ENCODE measurements at regions not wholly inside any gene's neighbourhood (a gene's known extent, or its start where the extent isn't known, plus 50 kb on each side); places are given as distances from the start of the nearest gene placed in this dataset.

DNA sequence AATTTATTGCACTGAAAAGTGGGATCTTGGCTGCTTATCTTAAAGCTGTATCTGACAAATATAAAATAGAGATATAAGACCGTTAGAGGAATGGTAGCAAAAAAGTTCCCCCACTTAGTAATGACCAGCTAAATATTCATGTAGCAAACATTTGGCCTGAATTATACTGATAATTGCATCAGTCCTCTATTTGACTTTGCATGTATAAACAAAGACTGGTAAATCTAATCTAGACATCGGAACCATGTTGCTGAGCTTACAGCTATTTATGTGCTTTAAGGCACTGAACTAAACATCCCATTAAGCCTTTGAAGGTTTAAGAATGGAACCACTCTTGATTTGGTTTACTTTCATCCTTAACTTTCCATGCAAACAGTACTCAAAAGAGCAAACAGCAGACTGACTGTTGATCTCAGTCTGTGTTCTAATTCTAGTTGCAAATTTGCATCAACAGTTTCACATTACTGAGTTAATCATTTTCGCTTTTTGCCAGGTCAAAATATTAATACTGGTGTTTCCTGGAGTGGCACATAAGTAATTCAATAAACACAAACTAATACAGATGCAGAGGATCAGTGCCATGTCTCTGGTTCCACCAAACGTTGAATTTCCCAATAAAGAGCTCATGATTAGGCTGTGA is 203.5 kb upstream of the HTR2A start:
- Histone ChIP-seq H3K27me3 (ENCODE audit: control insufficient read depth in 5 of 5, insufficient read depth in 4 of 5, low read length in 5 of 5) (no peaks in the 10 kb centered on the region), H3K9ac (ENCODE audit: low read length in 5 of 5) (no peak overlapping the region)

DNA sequence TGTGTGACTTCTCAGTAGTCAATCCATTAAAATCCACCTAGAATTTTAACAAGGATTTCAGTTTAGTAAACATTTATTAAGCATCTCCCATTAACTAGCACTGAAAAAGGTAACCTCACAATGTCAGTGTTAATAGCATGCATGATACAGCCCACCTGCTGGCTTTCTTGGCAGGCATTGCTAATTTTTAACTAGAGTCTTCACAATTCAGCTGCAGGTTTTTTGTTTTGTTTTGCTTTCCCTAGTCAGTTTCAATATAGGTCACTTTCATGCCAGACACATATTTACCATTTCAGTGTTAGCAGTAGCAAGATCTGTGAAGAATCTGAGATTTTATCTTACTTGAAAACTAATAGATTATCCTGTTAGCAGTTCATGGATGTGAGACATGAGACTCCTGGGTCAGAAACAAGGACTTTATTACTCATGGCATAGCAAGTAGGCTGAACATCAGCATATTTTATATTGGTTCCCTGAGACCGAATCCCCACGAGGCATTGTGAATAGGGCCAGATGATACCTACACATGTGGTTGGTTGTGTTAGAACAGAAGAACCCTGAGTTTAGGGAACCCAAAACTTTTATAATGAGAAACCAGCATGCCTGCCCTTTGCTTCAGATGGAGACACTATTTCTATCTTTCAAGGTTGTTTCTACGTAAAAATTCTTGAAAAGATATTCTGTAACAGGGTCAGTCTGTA is 198.0 kb upstream of the HTR2A start:
- no peak overlapping the region for H3K4me3 ChIP-seq (ENCODE audit: low read depth in 1 of 5, low read length in 5 of 5)
- H3K36me3 ChIP-seq (ENCODE audit: control insufficient read depth in 5 of 5, insufficient read depth in 5 of 5, low read length in 5 of 5), result no peaks in the 10 kb centered on the region
- H3K27ac ChIP-seq (ENCODE audit: low read depth, low read length), result no peak overlapping the region
- no peaks in the 10 kb centered on the region for H3K4me1 ChIP-seq (ENCODE audit: control insufficient read depth in 5 of 5, insufficient read depth in 5 of 5, low read length in 5 of 5)
- H3K9ac ChIP-seq (ENCODE audit: low read length in 5 of 5), result no peak overlapping the region
- H3K9me3 ChIP-seq (ENCODE audit: control insufficient read depth in 5 of 5, low read length in 5 of 5), result no peaks in the 10 kb centered on the region
- no peaks in the 10 kb centered on the region for H3K27me3 ChIP-seq (ENCODE audit: control insufficient read depth in 5 of 5, insufficient read depth in 4 of 5, low read length in 5 of 5)

More for the DNA sequence above, 203.5 kb upstream of the HTR2A start:
- Histone ChIP-seq H3K36me3 (ENCODE audit: control insufficient read depth in 5 of 5, insufficient read depth in 5 of 5, low read length in 5 of 5) (no peaks in the 10 kb centered on the region), H3K27ac (ENCODE audit: low read depth, low read length) (no peak overlapping the region), H3K9me3 (ENCODE audit: control insufficient read depth in 5 of 5, low read length in 5 of 5) (no peaks in the 10 kb centered on the region), H3K4me1 (ENCODE audit: control insufficient read depth in 5 of 5, insufficient read depth in 5 of 5, low read length in 5 of 5) (no peaks in the 10 kb centered on the region), H3K4me3 (ENCODE audit: low read depth in 1 of 5, low read length in 5 of 5) (no peak overlapping the region)

DNA sequence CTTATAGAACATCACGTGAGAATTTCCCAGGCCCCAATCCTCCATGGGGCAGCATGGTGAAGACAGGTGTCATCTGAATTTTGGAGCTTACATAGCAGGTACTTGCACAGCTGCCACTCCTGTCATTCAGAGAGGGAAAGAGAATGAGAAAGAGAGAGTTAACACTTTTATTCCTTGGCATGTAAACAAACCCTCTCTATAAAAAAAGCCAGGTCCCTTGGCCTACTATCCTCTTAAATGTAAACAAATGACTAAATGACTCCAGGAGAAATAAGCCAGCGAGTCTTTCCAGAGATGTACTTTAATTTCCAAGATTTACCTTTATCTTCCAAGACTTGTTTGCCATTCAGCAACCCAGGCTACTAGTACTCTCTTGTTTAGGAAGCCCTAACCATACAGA is 195.3 kb upstream of the HTR2A start:
- no peak overlapping the region for H3K9ac ChIP-seq (ENCODE audit: low read length in 5 of 5)
- no peaks in the 10 kb centered on the region for H3K4me1 ChIP-seq (ENCODE audit: control insufficient read depth in 5 of 5, insufficient read depth in 5 of 5, low read length in 5 of 5)
- H3K27ac ChIP-seq (ENCODE audit: low read depth, low read length), result no peak overlapping the region
- no peaks in the 10 kb centered on the region for H3K36me3 ChIP-seq (ENCODE audit: control insufficient read depth in 5 of 5, insufficient read depth in 5 of 5, low read length in 5 of 5)
- no peaks in the 10 kb centered on the region for H3K9me3 ChIP-seq (ENCODE audit: control insufficient read depth in 5 of 5, low read length in 5 of 5)
- H3K4me3 ChIP-seq (ENCODE audit: low read depth in 1 of 5, low read length in 5 of 5), result no peak overlapping the region
- no peaks in the 10 kb centered on the region for H3K27me3 ChIP-seq (ENCODE audit: control insufficient read depth in 5 of 5, insufficient read depth in 4 of 5, low read length in 5 of 5)

DNA sequence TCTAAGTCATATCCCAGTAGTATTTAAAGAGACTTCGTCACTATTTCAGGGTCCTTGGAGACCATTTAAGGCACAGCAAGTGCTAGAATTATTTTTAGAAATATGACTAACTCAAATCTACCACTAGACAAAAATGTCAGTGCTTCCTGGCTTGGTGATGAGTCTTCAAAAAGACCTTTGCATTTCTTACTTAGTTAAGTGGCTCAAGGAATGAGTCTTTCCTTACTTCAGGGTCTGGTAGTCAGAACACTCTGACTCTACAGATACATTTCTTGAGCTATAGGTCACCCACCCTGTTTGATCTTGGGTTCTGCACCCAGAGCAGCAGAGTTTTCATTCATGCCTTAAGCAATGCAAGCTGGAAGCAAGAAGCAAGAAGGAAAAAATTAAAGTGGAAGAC is 191.0 kb upstream of the HTR2A start:
- Histone ChIP-seq H3K27ac (ENCODE audit: low read depth, low read length) (no peak overlapping the region), H3K27me3 (ENCODE audit: control insufficient read depth in 5 of 5, insufficient read depth in 4 of 5, low read length in 5 of 5) (no peaks in the 10 kb centered on the region), H3K9ac (ENCODE audit: low read length in 5 of 5) (no peak overlapping the region), H3K36me3 (ENCODE audit: control insufficient read depth in 5 of 5, insufficient read depth in 5 of 5, low read length in 5 of 5) (no peaks in the 10 kb centered on the region), H3K4me1 (ENCODE audit: control insufficient read depth in 5 of 5, insufficient read depth in 5 of 5, low read length in 5 of 5) (no peaks in the 10 kb centered on the region), H3K9me3 (ENCODE audit: control insufficient read depth in 5 of 5, low read length in 5 of 5) (no peaks in the 10 kb centered on the region), H3K4me3 (ENCODE audit: low read depth in 1 of 5, low read length in 5 of 5) (no peak overlapping the region)

DNA sequence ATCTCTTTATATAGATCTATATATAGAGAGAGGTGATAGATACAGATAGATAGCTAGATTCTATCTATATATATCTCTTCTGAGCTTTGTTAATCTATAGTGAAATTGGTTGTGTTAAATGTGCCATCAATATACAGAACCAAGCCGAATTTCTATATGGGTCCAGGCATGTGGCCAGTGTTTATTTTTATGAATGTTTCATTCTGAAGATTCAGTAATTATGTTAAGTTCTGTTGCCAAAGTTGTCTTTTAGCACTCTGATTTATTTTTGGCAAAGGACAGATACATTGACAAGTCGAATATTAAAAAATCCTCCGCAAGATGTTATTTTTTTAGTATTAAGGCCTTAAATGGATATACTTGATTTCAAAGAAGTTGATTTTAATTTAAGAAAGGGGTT is 190.4 kb upstream of the HTR2A start:
- Histone ChIP-seq H3K27ac (ENCODE audit: low read depth, low read length) (no peak overlapping the region), H3K9ac (ENCODE audit: low read length in 5 of 5) (no peak overlapping the region), H3K4me3 (ENCODE audit: low read depth in 1 of 5, low read length in 5 of 5) (no peak overlapping the region), H3K4me1 (ENCODE audit: control insufficient read depth in 5 of 5, insufficient read depth in 5 of 5, low read length in 5 of 5) (no peaks in the 10 kb centered on the region), H3K36me3 (ENCODE audit: control insufficient read depth in 5 of 5, insufficient read depth in 5 of 5, low read length in 5 of 5) (no peaks in the 10 kb centered on the region), H3K27me3 (ENCODE audit: control insufficient read depth in 5 of 5, insufficient read depth in 4 of 5, low read length in 5 of 5) (no peaks in the 10 kb centered on the region), H3K9me3 (ENCODE audit: control insufficient read depth in 5 of 5, low read length in 5 of 5) (peaks cover 0 to 2% (median 0%) of the 10 kb centered on the region in 5 donors)

DNA sequence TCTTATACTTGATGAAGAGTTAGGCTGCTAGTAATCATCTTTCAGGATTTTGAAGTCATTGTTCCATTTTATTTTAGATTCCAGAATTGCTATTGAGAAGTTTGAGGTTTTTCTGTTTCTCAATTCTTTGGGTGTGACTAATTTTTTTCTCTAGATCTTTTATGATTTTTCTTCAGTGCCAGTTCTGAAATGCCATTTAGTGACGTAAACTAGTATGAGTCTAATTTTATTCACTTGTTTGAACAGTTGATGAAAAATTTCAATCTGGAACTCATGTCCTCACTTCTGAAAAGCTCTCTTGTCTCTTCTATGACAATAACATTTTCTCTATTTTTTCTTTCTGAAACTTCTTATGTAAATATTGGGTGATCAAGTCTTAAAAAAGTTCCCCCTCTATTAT is 188.5 kb upstream of the HTR2A start:
- H3K27me3 ChIP-seq (ENCODE audit: control insufficient read depth in 5 of 5, insufficient read depth in 4 of 5, low read length in 5 of 5), result no peaks in the 10 kb centered on the region
- H3K27ac ChIP-seq (ENCODE audit: low read depth, low read length), result no peak overlapping the region
- no peaks in the 10 kb centered on the region for H3K4me1 ChIP-seq (ENCODE audit: control insufficient read depth in 5 of 5, insufficient read depth in 5 of 5, low read length in 5 of 5)
- no peak overlapping the region for H3K9ac ChIP-seq (ENCODE audit: low read length in 5 of 5)
- H3K9me3 ChIP-seq (ENCODE audit: control insufficient read depth in 5 of 5, low read length in 5 of 5), result peaks cover 0 to 3% (median 0%) of the 10 kb centered on the region in 5 donors
- H3K4me3 ChIP-seq (ENCODE audit: low read depth in 1 of 5, low read length in 5 of 5), result no peak overlapping the region
- no peaks in the 10 kb centered on the region for H3K36me3 ChIP-seq (ENCODE audit: control insufficient read depth in 5 of 5, insufficient read depth in 5 of 5, low read length in 5 of 5)

DNA sequence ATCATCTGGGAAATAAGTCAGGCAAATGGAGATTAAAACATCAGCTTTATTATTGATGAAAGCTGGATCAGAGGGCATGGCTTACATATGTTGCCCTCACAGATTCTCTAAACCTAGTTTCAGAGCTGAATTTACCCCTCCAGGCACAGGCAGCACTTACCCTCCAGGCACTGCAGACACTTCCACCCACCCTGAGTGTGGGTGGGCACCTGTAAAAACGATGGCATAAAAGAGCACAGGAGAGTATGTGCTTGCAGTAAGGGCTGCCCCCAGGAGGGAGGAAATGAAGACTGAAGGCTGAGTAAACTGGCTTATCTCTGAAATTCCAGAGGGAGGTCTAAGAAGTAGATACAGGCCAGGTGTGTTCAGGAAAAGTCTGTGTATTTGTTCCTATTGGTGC is 185.0 kb upstream of the HTR2A start:
- H3K4me1 ChIP-seq (ENCODE audit: control insufficient read depth in 5 of 5, insufficient read depth in 5 of 5, low read length in 5 of 5), result no peaks in the 10 kb centered on the region
- H3K4me3 ChIP-seq (ENCODE audit: low read depth in 1 of 5, low read length in 5 of 5), result no peak overlapping the region
- no peaks in the 10 kb centered on the region for H3K27me3 ChIP-seq (ENCODE audit: control insufficient read depth in 5 of 5, insufficient read depth in 4 of 5, low read length in 5 of 5)
- H3K36me3 ChIP-seq (ENCODE audit: control insufficient read depth in 5 of 5, insufficient read depth in 5 of 5, low read length in 5 of 5), result no peaks in the 10 kb centered on the region
- no peak overlapping the region for H3K9ac ChIP-seq (ENCODE audit: low read length in 5 of 5)
- peaks cover 0 to 3% (median 2%) of the 10 kb centered on the region in 5 donors for H3K9me3 ChIP-seq (ENCODE audit: control insufficient read depth in 5 of 5, low read length in 5 of 5)
- H3K27ac ChIP-seq (ENCODE audit: low read depth, low read length), result no peak overlapping the region

DNA sequence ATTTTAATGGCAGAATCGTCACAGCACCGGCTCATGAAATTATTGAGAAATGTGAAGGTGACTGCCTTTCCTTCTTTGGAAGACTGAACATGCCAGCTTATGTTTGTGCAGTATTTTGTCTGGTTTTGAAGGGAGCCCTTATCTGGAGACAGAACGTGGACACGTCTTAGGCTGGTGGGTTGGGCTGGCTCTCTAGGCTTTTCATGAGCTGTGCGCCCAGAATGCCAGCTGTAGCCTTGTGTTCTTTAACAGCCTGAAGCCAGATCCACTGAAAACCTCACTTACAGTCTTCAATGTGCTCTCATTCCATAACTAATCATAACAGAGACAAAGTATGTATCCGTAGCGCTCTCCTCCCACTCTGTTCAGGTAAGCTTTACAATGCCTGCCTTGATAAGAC is 184.4 kb upstream of the HTR2A start:
- H3K27me3 ChIP-seq (ENCODE audit: control insufficient read depth in 5 of 5, insufficient read depth in 4 of 5, low read length in 5 of 5), result no peaks in the 10 kb centered on the region
- H3K36me3 ChIP-seq (ENCODE audit: control insufficient read depth in 5 of 5, insufficient read depth in 5 of 5, low read length in 5 of 5), result no peaks in the 10 kb centered on the region
- peaks cover 0 to 3% (median 2%) of the 10 kb centered on the region in 5 donors for H3K9me3 ChIP-seq (ENCODE audit: control insufficient read depth in 5 of 5, low read length in 5 of 5)
- H3K4me1 ChIP-seq (ENCODE audit: control insufficient read depth in 5 of 5, insufficient read depth in 5 of 5, low read length in 5 of 5), result no peaks in the 10 kb centered on the region
- H3K27ac ChIP-seq (ENCODE audit: low read depth, low read length), result no peak overlapping the region
- no peak overlapping the region for H3K4me3 ChIP-seq (ENCODE audit: low read depth in 1 of 5, low read length in 5 of 5)
- no peak overlapping the region for H3K9ac ChIP-seq (ENCODE audit: low read length in 5 of 5)

DNA sequence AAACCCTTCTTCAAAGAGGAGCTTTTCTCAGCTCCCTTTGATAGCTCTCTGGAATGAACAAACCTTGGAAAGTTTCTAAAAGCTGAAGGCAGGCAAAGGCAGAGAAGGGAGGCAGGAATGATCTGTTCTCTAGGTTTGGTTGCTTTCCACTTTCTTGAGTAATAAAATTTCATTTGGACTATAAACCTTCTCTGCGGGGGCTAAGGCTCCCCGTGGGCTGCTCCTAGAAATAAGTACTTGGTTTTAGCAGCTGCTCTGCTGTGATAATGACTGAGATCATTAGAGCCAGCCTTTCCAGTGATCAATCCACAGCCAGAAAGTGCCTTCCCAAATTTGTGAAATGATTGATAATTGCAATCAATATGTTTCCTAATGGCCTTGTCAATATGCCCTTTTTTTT is 183.8 kb upstream of the HTR2A start:
- no peak overlapping the region for H3K27ac ChIP-seq (ENCODE audit: low read depth, low read length)
- peaks cover 0 to 3% (median 2%) of the 10 kb centered on the region in 5 donors for H3K9me3 ChIP-seq (ENCODE audit: control insufficient read depth in 5 of 5, low read length in 5 of 5)
- H3K4me1 ChIP-seq (ENCODE audit: control insufficient read depth in 5 of 5, insufficient read depth in 5 of 5, low read length in 5 of 5), result no peaks in the 10 kb centered on the region
- no peak overlapping the region for H3K9ac ChIP-seq (ENCODE audit: low read length in 5 of 5)
- no peaks in the 10 kb centered on the region for H3K27me3 ChIP-seq (ENCODE audit: control insufficient read depth in 5 of 5, insufficient read depth in 4 of 5, low read length in 5 of 5)
- H3K36me3 ChIP-seq (ENCODE audit: control insufficient read depth in 5 of 5, insufficient read depth in 5 of 5, low read length in 5 of 5), result no peaks in the 10 kb centered on the region
- H3K4me3 ChIP-seq (ENCODE audit: low read depth in 1 of 5, low read length in 5 of 5), result no peak overlapping the region

DNA sequence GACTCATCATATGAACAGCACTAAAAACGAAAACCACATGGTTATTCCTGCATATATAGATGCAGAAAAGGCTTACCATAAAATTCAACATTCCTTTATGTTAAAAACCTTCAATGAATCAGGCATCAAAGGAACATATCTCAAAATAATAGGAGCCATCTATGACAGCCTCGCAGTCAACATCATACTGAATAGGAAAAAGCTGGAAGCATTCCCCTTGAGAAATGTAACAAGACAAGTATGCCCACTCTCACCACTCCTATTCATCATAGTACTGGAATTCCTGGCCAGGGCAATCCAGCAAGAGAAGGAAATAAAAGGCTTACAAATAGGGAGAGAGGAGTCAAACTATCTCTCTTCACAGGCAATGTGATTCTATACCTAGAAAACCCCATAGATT is 179.6 kb upstream of the HTR2A start:
- no peak overlapping the region for H3K27ac ChIP-seq (ENCODE audit: low read depth, low read length)
- H3K9ac ChIP-seq (ENCODE audit: low read length in 5 of 5), result no peak overlapping the region
- H3K9me3 ChIP-seq (ENCODE audit: control insufficient read depth in 5 of 5, low read length in 5 of 5), result peaks cover 3 to 12% (median 7%) of the 10 kb centered on the region in 5 donors
- H3K4me1 ChIP-seq (ENCODE audit: control insufficient read depth in 5 of 5, insufficient read depth in 5 of 5, low read length in 5 of 5), result no peaks in the 10 kb centered on the region
- H3K4me3 ChIP-seq (ENCODE audit: low read depth in 1 of 5, low read length in 5 of 5), result no peak overlapping the region
- H3K36me3 ChIP-seq (ENCODE audit: control insufficient read depth in 5 of 5, insufficient read depth in 5 of 5, low read length in 5 of 5), result no peaks in the 10 kb centered on the region
- H3K27me3 ChIP-seq (ENCODE audit: control insufficient read depth in 5 of 5, insufficient read depth in 4 of 5, low read length in 5 of 5), result no peaks in the 10 kb centered on the region

Data from subcutaneous abdominal adipose tissue (tissue), 5 donors.